ENCODE measurements at regions not wholly inside any gene's neighbourhood (a gene's known extent, or its start where the extent isn't known, plus 50 kb on each side); places are given as distances from the start of the nearest gene placed in this dataset.

DNA sequence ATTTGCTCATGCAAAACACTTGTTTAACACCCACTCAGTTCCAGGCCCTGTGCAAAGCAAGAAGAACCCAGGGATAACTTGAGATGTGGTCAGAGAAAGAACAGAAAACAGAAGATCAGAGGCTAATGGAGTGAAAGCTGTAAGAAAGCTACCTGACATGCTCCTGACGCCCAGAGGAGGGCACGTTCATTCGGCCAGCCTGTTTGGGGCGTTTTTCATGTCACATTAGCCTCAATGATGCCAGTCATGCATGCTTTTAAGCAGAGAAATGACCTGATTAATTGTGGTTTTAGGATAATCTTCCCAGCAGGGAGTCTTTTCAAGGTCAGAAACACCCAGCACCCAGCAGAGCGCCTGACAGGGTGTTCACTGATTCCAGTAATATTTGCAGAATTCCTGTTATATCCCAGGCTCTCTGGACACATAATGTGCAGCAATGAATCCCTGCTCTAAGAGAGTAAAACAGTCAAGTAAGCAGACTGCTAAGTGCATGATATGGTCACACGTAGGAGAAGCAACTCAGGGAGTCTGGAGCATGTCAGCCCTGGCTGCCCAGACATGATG lies 320.0 kb downstream of the LRATD1 start (continued):
- TF ChIP-seq, protein P1, sequence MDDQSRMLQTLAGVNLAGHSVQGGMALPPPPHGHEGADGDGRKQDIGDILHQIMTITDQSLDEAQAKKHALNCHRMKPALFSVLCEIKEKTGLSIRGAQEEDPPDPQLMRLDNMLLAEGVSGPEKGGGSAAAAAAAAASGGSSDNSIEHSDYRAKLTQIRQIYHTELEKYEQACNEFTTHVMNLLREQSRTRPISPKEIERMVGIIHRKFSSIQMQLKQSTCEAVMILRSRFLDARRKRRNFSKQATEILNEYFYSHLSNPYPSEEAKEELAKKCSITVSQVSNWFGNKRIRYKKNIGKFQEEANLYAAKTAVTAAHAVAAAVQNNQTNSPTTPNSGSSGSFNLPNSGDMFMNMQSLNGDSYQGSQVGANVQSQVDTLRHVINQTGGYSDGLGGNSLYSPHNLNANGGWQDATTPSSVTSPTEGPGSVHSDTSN (IDR thresholded peaks at IDR 0.05; ENCODE audit: insufficient replicate concordance, low read depth, low read length), result no peak

DNA sequence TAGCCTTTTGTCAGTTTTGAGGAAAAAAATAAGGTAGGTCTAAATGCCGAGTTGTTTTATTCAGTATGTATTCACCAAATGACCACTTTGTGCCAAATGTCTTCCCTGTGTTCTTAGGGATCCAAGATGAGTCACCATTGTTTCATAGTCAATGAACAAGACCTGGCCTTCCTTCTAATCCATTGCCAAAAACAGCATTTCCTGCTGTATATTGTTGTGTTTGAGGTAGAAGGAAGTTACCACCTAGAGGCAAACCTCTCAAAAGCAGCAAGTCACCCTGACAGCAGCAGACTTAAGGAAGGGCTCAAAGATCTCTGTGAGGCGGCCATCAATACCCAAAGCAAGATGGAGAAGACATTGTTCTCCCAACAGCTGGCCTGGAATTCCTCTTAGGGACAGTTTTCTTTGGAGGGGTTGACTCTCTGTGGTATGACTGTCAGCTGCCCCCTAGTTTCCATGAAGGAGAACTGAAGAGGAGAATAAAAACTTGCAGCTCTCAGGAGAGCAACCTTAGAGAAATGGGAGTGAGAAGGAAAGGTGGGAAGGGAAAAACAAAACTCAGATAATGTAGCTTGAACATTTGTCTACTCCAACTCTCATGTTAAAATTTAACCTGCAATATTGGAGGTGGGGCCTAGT lies 328.3 kb downstream of the LRATD1 start:
- RAD21 ChIA-PET (ENCODE audit: unreplicated experiment), result no interaction called here
- Histone ChIP-seq H2AFZ (ENCODE audit: control insufficient read depth, low read depth, low read length) (no peak overlapping the region), H3K79me2 (ENCODE audit: control insufficient read depth, insufficient read depth, low read length) (no peaks in the 10 kb centered on the region), H3K9me3 (replicated peaks; ENCODE audit: control insufficient read depth, insufficient read depth, low read length) (no peaks in the 10 kb centered on the region), H3K36me3 (ENCODE audit: control insufficient read depth in 2 of 2, insufficient read depth in 2 of 2, low read length in 1 of 2) (no peaks in the 10 kb centered on the region), H3K27ac (ENCODE audit: control insufficient read depth, insufficient read depth) (no peak overlapping the region), H4K20me1 (ENCODE audit: control insufficient read depth, insufficient read depth) (no peaks in the 10 kb centered on the region), H3K4me1 (ENCODE audit: control insufficient read depth, insufficient read depth, low read length) (no peaks in the 10 kb centered on the region), H3K4me2 (ENCODE audit: control insufficient read depth, insufficient read depth) (no peak overlapping the region), H3K27me3 (replicated peaks in 1 of 2; ENCODE audit: control insufficient read depth in 2 of 2, insufficient read depth in 2 of 2, low read length in 1 of 2) (no peaks in the 10 kb centered on the region), H3K4me3 (no peak overlapping the region), H3K9ac (ENCODE audit: control insufficient read depth, insufficient read depth, low read length) (no peak overlapping the region)
- BruUV-seq (replicated peaks), result no TSS peak
- CTCF ChIA-PET, result no interaction called here
- 41% methylated on average over 2 of the region's 2 CpGs for WGBS (ENCODE audit: insufficient coverage, insufficient replicate concordance, low lambda C conversion rate, missing lambda C conversion rate)
- in situ Hi-C loops (cut with MboI) (no loop called here), intact Hi-C loops (cut with micrococcal nuclease; ENCODE audit: unreplicated experiment) (no loop called here)
- no peak for FAIRE-seq
- POLR2A ChIA-PET, result no interaction called here
- no peak for ATAC-seq
- SMC1A ChIA-PET (ENCODE audit: uncharacterized antibody, unreplicated experiment), result interaction anchor here (0.6 kb wide), 1 partner anchor 127 kb away, joined by 3 read pairs; no protein-coding TSS in a partner anchor
- TF ChIP-seq SMARCA5 (IDR thresholded peaks at IDR 0.05), result no peak
- TF ChIP-seq WRNIP1 (IDR thresholded peaks at IDR 0.05; ENCODE audit: borderline replicate concordance, low read depth, low read length), result no peak
- TF ChIP-seq, protein P2, sequence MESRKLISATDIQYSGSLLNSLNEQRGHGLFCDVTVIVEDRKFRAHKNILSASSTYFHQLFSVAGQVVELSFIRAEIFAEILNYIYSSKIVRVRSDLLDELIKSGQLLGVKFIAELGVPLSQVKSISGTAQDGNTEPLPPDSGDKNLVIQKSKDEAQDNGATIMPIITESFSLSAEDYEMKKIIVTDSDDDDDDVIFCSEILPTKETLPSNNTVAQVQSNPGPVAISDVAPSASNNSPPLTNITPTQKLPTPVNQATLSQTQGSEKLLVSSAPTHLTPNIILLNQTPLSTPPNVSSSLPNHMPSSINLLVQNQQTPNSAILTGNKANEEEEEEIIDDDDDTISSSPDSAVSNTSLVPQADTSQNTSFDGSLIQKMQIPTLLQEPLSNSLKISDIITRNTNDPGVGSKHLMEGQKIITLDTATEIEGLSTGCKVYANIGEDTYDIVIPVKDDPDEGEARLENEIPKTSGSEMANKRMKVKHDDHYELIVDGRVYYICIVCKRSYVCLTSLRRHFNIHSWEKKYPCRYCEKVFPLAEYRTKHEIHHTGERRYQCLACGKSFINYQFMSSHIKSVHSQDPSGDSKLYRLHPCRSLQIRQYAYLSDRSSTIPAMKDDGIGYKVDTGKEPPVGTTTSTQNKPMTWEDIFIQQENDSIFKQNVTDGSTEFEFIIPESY (IDR thresholded peaks at IDR 0.05), result no peak
- TF ChIP-seq HDAC2 (IDR thresholded peaks at IDR 0.05), result no peak
- no peak for TF ChIP-seq FOXK2 (IDR thresholded peaks at IDR 0.05)
- no peak for DNase-seq (ENCODE audit: low read depth, low spot score)

Data from GM12878 (cell line).